ENCODE measurements at regions not wholly inside any gene's neighbourhood (a gene's known extent, or its start where the extent isn't known, plus 50 kb on each side); places are given as distances from the start of the nearest gene placed in this dataset.
"Not testable (repeated sequence)": the region's sequence is repeated elsewhere in the genome, so short reads cannot be mapped to it uniquely, and the experiment has no call there.

GRCh38 chr9:29450343-29450875 lies 1877.1 kb upstream of the C9orf72 start:
- not testable (repeated sequence) for TF ChIP-seq MAX (IDR thresholded peaks at IDR 0.05; ENCODE audit: insufficient read depth, insufficient read length); POLR2A (IDR thresholded peaks at IDR 0.05; ENCODE audit: low read depth, low read length); CTCF (IDR thresholded peaks at IDR 0.05; ENCODE audit: extremely low read depth in 1 of 2, insufficient read depth in 1 of 2, low read depth in 1 of 2, low read length in 2 of 2); POLR2AphosphoS5 (IDR thresholded peaks at IDR 0.05; ENCODE audit: insufficient read depth, low read depth, low read length); EZH2 (IDR thresholded peaks at IDR 0.05; ENCODE audit: borderline replicate concordance, low read depth, low read length, severe bottlenecking)
